Smooth muscle cell (in vitro differentiated cells): ENCODE measurements at regions not wholly inside any gene's neighbourhood (a gene's known extent, or its start where the extent isn't known, plus 50 kb on each side); places are given as distances from the start of the nearest gene placed in this dataset.

Experiments used
- DNase-seq: peaks from one replicate; lab custom pipeline; 2025; ENCODE audit not compliant: unreplicated experiment; lab: John Stamatoyannopoulos, UW
- H2AFZ ChIP-seq: fragments of 200-600 bp; sonication (generic); 2 replicates; pipeline ENCODE4 v1.6.0; 2016; ENCODE audit warnings: antibody characterized with exemption, low read depth, mild to moderate bottlenecking
- H3F3A ChIP-seq: fragments of 200-600 bp; sonication (generic); 2 replicates; pipeline ENCODE4 v1.6.0; 2017; ENCODE audit warnings: antibody characterized with exemption, low read depth
- H3K27ac ChIP-seq: fragments of 200-600 bp; sonication (generic); 2 replicates; pipeline ENCODE4 v1.5.1; 2016; ENCODE audit warnings: low read depth, mild to moderate bottlenecking
- H3K27me3 ChIP-seq: fragments of 200-600 bp; sonication (generic); 2 replicates; pipeline ENCODE4 v1.6.1; 2016; ENCODE audit warnings: low read depth, mild to moderate bottlenecking
- H3K36me3 ChIP-seq: fragments of 200-600 bp; sonication (generic); 2 replicates; pipeline ENCODE4 v1.5.1; 2016; ENCODE audit warnings: low read depth
- H3K4me1 ChIP-seq: fragments of 200-600 bp; sonication (generic); 2 replicates; pipeline ENCODE4 v1.5.1; 2016; ENCODE audit warnings: low read depth
- H3K4me2 ChIP-seq: fragments of 200-600 bp; sonication (generic); 2 replicates; pipeline ENCODE4 v1.6.0; 2016; ENCODE audit warnings: mild to moderate bottlenecking
- H3K4me3 ChIP-seq: fragments of 200-600 bp; sonication (generic); 2 replicates; pipeline ENCODE4 v1.5.1; 2016; ENCODE audit warnings: mild to moderate bottlenecking
- H3K79me2 ChIP-seq: fragments of 200-600 bp; sonication (generic); 2 replicates; pipeline ENCODE4 v1.6.0; 2016; ENCODE audit warnings: low read depth, mild to moderate bottlenecking
- H3K9ac ChIP-seq: fragments of 200-600 bp; sonication (generic); 2 replicates; pipeline ENCODE4 v1.6.0; 2016; ENCODE audit warnings: low read depth
- H3K9me3 ChIP-seq: fragments of 200-600 bp; sonication (generic); replicated peaks from 2 replicates; pipeline ENCODE4 v1.5.1; 2016; ENCODE audit warnings: low read depth
- H4K20me1 ChIP-seq: fragments of 200-600 bp; sonication (generic); 2 replicates; pipeline ENCODE4 v1.6.0; 2016; ENCODE audit warnings: low read depth
- WGBS: methylation state at CpG from one replicate; pipeline ENCODE4 v1.1.7; 2016; ENCODE audit warnings: low lambda C conversion rate; 5-methylcytosine and 5-hydroxymethylcytosine counted together
- TF ChIP-seq, protein P1 (sequence below): fragments of 200-600 bp; sonication (generic); IDR thresholded peaks from 2 replicates; pipeline ENCODE4 v1.5.1; 2017; ENCODE audit warnings: borderline replicate concordance, mild to moderate bottlenecking, antibody characterized with exemption; ENCODE audit not compliant: insufficient read depth, poor library complexity, severe bottlenecking

- Histone ChIP-seq H3F3A (no peaks in the 10 kb centered on the region), H4K20me1 (no peaks in the 10 kb centered on the region)
- 100% methylated on average over 1 of the region's 1 CpG for WGBS
Observed at GRCh38 chr4:108325561-108325960, 156.8 kb upstream of the LEF1 start.

DNA sequence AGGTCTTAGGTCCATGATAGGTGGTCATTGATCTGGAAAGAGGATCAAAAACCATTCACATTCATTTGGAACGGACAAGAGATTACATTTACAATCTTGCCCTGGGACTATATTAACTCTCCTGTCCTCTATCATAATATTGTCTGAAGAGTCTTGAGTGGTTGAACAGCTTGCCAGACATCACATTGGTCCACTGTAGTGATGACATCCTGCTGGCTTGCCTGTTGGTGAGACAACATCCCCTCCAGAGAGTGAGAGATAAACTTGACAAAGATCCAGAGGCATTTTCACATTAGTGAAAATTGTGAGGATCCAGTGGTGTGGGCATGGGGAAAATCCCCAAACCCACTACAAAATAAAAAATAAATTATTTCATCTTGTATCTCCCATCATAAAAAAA, 155.7 kb upstream of the LEF1 start:
- 85% methylated on average over 1 of the region's 1 CpG for WGBS
- H3K27ac ChIP-seq: no peak overlapping the region
- TF ChIP-seq, protein P1, sequence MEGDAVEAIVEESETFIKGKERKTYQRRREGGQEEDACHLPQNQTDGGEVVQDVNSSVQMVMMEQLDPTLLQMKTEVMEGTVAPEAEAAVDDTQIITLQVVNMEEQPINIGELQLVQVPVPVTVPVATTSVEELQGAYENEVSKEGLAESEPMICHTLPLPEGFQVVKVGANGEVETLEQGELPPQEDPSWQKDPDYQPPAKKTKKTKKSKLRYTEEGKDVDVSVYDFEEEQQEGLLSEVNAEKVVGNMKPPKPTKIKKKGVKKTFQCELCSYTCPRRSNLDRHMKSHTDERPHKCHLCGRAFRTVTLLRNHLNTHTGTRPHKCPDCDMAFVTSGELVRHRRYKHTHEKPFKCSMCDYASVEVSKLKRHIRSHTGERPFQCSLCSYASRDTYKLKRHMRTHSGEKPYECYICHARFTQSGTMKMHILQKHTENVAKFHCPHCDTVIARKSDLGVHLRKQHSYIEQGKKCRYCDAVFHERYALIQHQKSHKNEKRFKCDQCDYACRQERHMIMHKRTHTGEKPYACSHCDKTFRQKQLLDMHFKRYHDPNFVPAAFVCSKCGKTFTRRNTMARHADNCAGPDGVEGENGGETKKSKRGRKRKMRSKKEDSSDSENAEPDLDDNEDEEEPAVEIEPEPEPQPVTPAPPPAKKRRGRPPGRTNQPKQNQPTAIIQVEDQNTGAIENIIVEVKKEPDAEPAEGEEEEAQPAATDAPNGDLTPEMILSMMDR: no peak

More at GRCh38 chr4:108325561-108325960, 156.8 kb upstream of the LEF1 start:
- Histone ChIP-seq H3K4me2 (no peak overlapping the region), H3K9ac (no peak overlapping the region), H3K9me3 (no peaks in the 10 kb centered on the region), H3K27me3 (no peaks in the 10 kb centered on the region), H2AFZ (no peak overlapping the region), H3K36me3 (no peaks in the 10 kb centered on the region), H3K27ac (no peak overlapping the region), H3K4me3 (no peak overlapping the region), H3K4me1 (no peaks in the 10 kb centered on the region), H3K79me2 (no peaks in the 10 kb centered on the region)
- no peak for DNase-seq
- TF ChIP-seq, protein P1: no peak

GRCh38 chr4:108322497-108322896, 153.8 kb upstream of the LEF1 start:
- DNase-seq: no peak
- Histone ChIP-seq H3F3A (no peaks in the 10 kb centered on the region), H3K27ac (no peak overlapping the region), H2AFZ (no peak overlapping the region), H3K9ac (no peak overlapping the region), H3K4me1 (no peaks in the 10 kb centered on the region), H4K20me1 (no peaks in the 10 kb centered on the region), H3K79me2 (no peaks in the 10 kb centered on the region), H3K4me2 (no peak overlapping the region), H3K9me3 (no peaks in the 10 kb centered on the region), H3K36me3 (no peaks in the 10 kb centered on the region), H3K27me3 (no peaks in the 10 kb centered on the region), H3K4me3 (no peak overlapping the region)
- 82% methylated on average over 4 of the region's 4 CpGs for WGBS
- TF ChIP-seq, protein P1: no peak

More for the DNA sequence above, 155.7 kb upstream of the LEF1 start:
- H3K4me2 ChIP-seq: no peak overlapping the region
- no peak overlapping the region for H3K9ac ChIP-seq
- no peaks in the 10 kb centered on the region for H3K4me1 ChIP-seq
- no peak overlapping the region for H2AFZ ChIP-seq
- H3K27me3 ChIP-seq: no peaks in the 10 kb centered on the region
- H3K79me2 ChIP-seq: no peaks in the 10 kb centered on the region
- no peaks in the 10 kb centered on the region for H3K36me3 ChIP-seq
- no peak for DNase-seq
- H3K9me3 ChIP-seq: no peaks in the 10 kb centered on the region
- H3F3A ChIP-seq: no peaks in the 10 kb centered on the region
- no peaks in the 10 kb centered on the region for H4K20me1 ChIP-seq
- H3K4me3 ChIP-seq: no peak overlapping the region

GRCh38 chr4:108320061-108320460, 151.3 kb upstream of the LEF1 start:
- Histone ChIP-seq H3K4me2 (no peak overlapping the region), H3K27ac (no peak overlapping the region), H3K4me3 (no peak overlapping the region), H3K9ac (no peak overlapping the region), H4K20me1 (no peaks in the 10 kb centered on the region), H3K4me1 (no peaks in the 10 kb centered on the region), H3K79me2 (no peaks in the 10 kb centered on the region), H3K36me3 (no peaks in the 10 kb centered on the region), H3K9me3 (no peaks in the 10 kb centered on the region), H3K27me3 (no peaks in the 10 kb centered on the region), H2AFZ (no peak overlapping the region), H3F3A (no peaks in the 10 kb centered on the region)
- DNase-seq: no peak
- WGBS: 84% methylated on average over 1 of the region's 1 CpG
- TF ChIP-seq, protein P1: no peak
